ENCODE measurements at regions not wholly inside any gene's neighbourhood (a gene's known extent, or its start where the extent isn't known, plus 50 kb on each side); places are given as distances from the start of the nearest gene placed in this dataset.

GRCh38 chr5:85000671-85001070 lies 616.0 kb upstream of the EDIL3 start:
- TF ChIP-seq CTCF (IDR thresholded peaks at IDR 0.05): no peak
- no peak for TF ChIP-seq EZH2 (IDR thresholded peaks at IDR 0.05)
- no peak for TF ChIP-seq EZH2phosphoT487 (IDR thresholded peaks at IDR 0.05)

All from neural progenitor cell (in vitro differentiated cells).